ENCODE measurements at regions not wholly inside any gene's neighbourhood (a gene's known extent, or its start where the extent isn't known, plus 50 kb on each side); places are given as distances from the start of the nearest gene placed in this dataset.

DNA sequence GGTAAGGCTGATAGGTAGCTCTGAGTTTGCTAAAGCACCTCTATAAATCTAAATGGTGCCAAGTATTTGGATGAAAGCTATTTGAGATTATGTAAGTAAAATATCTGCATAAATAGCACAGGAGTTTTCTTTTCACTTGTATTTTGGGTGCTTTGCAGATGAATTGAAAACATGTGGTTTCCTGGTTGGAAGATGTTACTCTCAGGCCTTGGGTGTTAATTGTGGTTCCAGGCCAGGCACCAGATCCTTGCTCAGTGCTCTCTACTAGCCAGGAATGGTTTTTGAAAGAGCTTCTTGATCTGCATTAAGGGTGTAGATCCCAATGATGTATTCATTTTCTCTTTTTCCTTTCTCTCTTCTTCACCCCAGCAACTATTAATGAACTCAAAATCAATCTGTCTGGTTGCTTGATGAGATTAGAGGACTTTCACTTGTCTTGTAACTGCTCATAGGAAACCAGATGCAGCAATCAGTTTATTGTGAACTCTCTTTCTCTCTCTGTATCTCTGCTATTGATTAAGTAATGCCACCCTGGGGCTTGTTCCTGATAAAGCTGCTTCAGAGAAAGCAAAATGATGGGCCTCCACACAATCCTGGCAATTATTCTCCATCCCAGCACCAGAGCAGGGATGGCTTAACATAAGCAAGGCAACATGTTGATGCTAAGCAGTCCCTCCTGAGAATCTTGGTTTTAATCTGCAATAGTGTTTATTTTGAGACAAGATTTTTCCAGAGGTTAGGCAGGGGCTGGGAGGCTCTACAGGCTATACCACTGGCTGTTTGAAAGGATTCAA is 147.0 kb upstream of the NTM start:
- H3K27ac Mint-ChIP-seq (ENCODE audit: low read depth, unreplicated experiment): no peak overlapping the region
- CTCF ChIA-PET: no interaction called here
- no peak overlapping the region for H3K4me3 Mint-ChIP-seq (ENCODE audit: unreplicated experiment)

DNA sequence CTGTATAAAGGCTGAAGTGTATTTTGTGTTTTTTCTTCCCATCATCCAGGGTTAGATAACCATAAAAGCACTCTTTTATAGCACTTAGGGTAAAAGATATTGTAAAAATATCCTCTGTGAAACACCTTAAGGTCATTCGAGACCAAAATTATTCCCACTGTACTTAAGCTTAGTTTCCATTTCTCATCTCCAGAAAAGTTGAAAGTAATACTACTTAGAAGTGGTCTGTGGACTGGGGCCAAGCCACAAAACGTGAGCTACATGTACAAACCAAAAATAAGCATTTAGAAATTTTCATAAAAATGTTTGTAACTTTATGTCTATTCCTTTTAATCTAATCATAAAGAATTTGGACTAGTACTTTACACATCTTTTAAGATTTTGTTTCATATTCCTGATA is 142.0 kb upstream of the NTM start:
- TF ChIP-seq, protein P1, sequence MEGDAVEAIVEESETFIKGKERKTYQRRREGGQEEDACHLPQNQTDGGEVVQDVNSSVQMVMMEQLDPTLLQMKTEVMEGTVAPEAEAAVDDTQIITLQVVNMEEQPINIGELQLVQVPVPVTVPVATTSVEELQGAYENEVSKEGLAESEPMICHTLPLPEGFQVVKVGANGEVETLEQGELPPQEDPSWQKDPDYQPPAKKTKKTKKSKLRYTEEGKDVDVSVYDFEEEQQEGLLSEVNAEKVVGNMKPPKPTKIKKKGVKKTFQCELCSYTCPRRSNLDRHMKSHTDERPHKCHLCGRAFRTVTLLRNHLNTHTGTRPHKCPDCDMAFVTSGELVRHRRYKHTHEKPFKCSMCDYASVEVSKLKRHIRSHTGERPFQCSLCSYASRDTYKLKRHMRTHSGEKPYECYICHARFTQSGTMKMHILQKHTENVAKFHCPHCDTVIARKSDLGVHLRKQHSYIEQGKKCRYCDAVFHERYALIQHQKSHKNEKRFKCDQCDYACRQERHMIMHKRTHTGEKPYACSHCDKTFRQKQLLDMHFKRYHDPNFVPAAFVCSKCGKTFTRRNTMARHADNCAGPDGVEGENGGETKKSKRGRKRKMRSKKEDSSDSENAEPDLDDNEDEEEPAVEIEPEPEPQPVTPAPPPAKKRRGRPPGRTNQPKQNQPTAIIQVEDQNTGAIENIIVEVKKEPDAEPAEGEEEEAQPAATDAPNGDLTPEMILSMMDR (IDR thresholded peaks at IDR 0.05; ENCODE audit: unreplicated experiment): no peak
- H3K4me3 Mint-ChIP-seq (ENCODE audit: unreplicated experiment): no peak overlapping the region
- no peaks in the 10 kb centered on the region for H3K27me3 Mint-ChIP-seq (ENCODE audit: insufficient read depth, unreplicated experiment)
- ChIA-PET POLR2A (no interaction called here), CTCF (no interaction called here)
- H3K36me3 Mint-ChIP-seq (ENCODE audit: insufficient read depth, unreplicated experiment): no peaks in the 10 kb centered on the region
- peaks cover 57% of the 10 kb centered on the region for H3K9me3 Mint-ChIP-seq (ENCODE audit: unreplicated experiment)
- no peak overlapping the region for H3K27ac Mint-ChIP-seq (ENCODE audit: low read depth, unreplicated experiment)
- no TSS peak for BruUV-seq (replicated peaks)
- DNase-seq (ENCODE audit: unreplicated experiment): no peak
- intact Hi-C loops (cut with micrococcal nuclease): no loop called here
- H3K4me1 Mint-ChIP-seq (ENCODE audit: insufficient read depth, unreplicated experiment): no peaks in the 10 kb centered on the region

More for the DNA sequence above, 147.0 kb upstream of the NTM start:
- Mint-ChIP-seq H3K36me3 (ENCODE audit: insufficient read depth, unreplicated experiment) (no peaks in the 10 kb centered on the region), H3K9me3 (ENCODE audit: unreplicated experiment) (peaks cover 48% of the 10 kb centered on the region), H3K4me1 (ENCODE audit: insufficient read depth, unreplicated experiment) (no peaks in the 10 kb centered on the region), H3K27me3 (ENCODE audit: insufficient read depth, unreplicated experiment) (no peaks in the 10 kb centered on the region)
- DNase-seq (ENCODE audit: unreplicated experiment): no peak
- intact Hi-C loops (cut with micrococcal nuclease): no loop called here
- no TSS peak for BruUV-seq (replicated peaks)
- TF ChIP-seq, protein P1 (IDR thresholded peaks at IDR 0.05; ENCODE audit: unreplicated experiment): no peak
- POLR2A ChIA-PET: no interaction called here

DNA sequence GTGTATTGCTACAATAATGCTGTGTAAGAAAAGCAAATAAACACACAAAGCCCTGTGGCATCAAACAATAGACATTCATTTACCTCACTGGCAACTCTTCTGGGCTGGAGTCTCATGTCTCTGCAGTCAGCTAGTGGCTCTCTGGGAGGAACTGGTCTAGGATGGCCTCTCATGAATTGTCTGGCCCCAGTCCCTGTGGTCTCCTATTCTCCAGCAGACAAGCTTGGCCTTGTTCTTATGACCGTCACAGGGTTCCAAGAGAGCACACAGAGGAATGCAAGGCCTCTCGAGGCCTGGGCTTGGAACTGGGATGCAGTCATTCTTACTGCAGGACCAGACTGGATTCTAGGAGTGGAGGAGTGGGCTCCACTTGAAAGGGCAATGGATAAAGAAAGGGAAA is 141.2 kb upstream of the NTM start:
- peaks cover 53% of the 10 kb centered on the region for H3K9me3 Mint-ChIP-seq (ENCODE audit: unreplicated experiment)

DNA sequence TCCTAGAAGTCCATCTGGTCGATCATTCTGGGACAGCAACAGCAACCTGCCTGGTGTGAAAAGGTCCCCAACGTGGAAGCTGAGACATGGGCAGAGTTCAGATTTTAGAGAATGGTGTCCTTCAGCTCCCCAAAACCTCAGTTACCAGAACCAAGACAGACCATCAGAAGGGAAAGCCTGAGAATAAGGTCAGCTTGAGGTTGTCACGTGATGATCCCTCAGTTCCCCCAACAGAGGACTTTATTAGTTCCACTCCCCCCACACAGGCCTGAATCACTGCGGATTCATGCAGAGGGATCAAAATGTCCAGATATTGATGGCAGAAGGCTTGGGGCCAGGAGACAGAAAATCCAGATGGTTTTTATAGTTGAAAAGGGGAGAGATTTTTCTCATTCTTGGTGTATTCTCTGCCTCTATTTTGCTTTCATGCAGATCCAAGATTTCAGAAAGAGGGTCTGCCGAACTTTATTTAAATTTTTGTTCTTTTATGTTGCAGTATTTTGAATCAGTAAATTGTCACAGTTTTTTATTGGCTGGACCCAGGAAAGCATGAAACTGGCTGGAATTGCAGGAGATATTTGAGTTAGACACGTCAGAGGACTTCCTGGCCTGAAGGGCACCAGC is 139.0 kb upstream of the NTM start:
- BruUV-seq (replicated peaks): no TSS peak
- H3K4me1 Mint-ChIP-seq (ENCODE audit: insufficient read depth, unreplicated experiment): no peaks in the 10 kb centered on the region
- intact Hi-C loops (cut with micrococcal nuclease): no loop called here
- no peak for DNase-seq (ENCODE audit: unreplicated experiment)
- TF ChIP-seq, protein P1 (IDR thresholded peaks at IDR 0.05; ENCODE audit: unreplicated experiment): no peak
- H3K27ac Mint-ChIP-seq (ENCODE audit: low read depth, unreplicated experiment): no peak overlapping the region
- ChIA-PET CTCF (no interaction called here), POLR2A (no interaction called here)
- H3K36me3 Mint-ChIP-seq (ENCODE audit: insufficient read depth, unreplicated experiment): no peaks in the 10 kb centered on the region
- no peaks in the 10 kb centered on the region for H3K27me3 Mint-ChIP-seq (ENCODE audit: insufficient read depth, unreplicated experiment)
- peaks cover 41% of the 10 kb centered on the region for H3K9me3 Mint-ChIP-seq (ENCODE audit: unreplicated experiment)
- H3K4me3 Mint-ChIP-seq (ENCODE audit: unreplicated experiment): no peak overlapping the region

More for the DNA sequence above, 141.2 kb upstream of the NTM start:
- no peaks in the 10 kb centered on the region for H3K4me1 Mint-ChIP-seq (ENCODE audit: insufficient read depth, unreplicated experiment)
- CTCF ChIA-PET: no interaction called here
- intact Hi-C loops (cut with micrococcal nuclease): no loop called here
- H3K36me3 Mint-ChIP-seq (ENCODE audit: insufficient read depth, unreplicated experiment): no peaks in the 10 kb centered on the region
- H3K27me3 Mint-ChIP-seq (ENCODE audit: insufficient read depth, unreplicated experiment): no peaks in the 10 kb centered on the region
- no peak overlapping the region for H3K4me3 Mint-ChIP-seq (ENCODE audit: unreplicated experiment)
- H3K27ac Mint-ChIP-seq (ENCODE audit: low read depth, unreplicated experiment): no peak overlapping the region
- TF ChIP-seq, protein P1 (IDR thresholded peaks at IDR 0.05; ENCODE audit: unreplicated experiment): no peak
- DNase-seq (ENCODE audit: unreplicated experiment): no peak
- no TSS peak for BruUV-seq (replicated peaks)
- POLR2A ChIA-PET: interaction anchor here (0.5 kb wide), 1 partner anchor 1410 kb away, joined by 3 read pairs; no protein-coding TSS in a partner anchor

All from MCF 10A (cell line).